ENCODE measurements at regions not wholly inside any gene's neighbourhood (a gene's known extent, or its start where the extent isn't known, plus 50 kb on each side); places are given as distances from the start of the nearest gene placed in this dataset.
"Not testable (repeated sequence)": the region's sequence is repeated elsewhere in the genome, so short reads cannot be mapped to it uniquely, and the experiment has no call there.

DNA sequence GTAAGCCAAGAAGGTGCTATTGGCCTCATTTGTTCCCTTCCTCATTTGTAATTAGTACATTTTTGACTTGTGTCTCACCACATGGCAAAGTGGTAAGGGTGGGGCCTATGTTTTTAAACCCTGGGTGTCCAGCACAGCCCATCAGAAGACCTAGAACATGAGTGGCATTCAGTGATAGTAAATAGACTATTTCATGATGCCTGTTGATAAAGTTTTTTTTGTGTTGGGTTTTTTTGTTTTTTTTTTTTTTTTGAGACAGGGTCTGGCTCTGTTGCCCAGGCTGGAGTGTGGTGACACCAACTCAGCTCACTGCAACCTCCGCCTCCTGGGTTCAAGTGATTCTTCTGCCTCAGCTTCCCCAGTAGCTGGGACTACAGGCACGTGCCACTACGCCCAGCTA lies 74.8 kb downstream of the DOP1B start:
- TF ChIP-seq CTCF, POLR2A (IDR thresholded peaks at IDR 0.05): not testable (repeated sequence)
